ENCODE measurements at regions not wholly inside any gene's neighbourhood (a gene's known extent, or its start where the extent isn't known, plus 50 kb on each side); places are given as distances from the start of the nearest gene placed in this dataset.

- Histone ChIP-seq H3F3A (ENCODE audit: insufficient read depth, low read length, poor library complexity, severe bottlenecking) (no peaks in the 10 kb centered on the region), H3K4me3 (ENCODE audit: low read length) (no peak overlapping the region), H3K9ac (ENCODE audit: low read length) (no peak overlapping the region), H3K9me3 (ENCODE audit: low read length) (no peaks in the 10 kb centered on the region), H3K36me3 (ENCODE audit: insufficient read depth, low read length) (no peaks in the 10 kb centered on the region), H2AFZ (ENCODE audit: low read depth, low read length) (no peak overlapping the region), H3K27ac (ENCODE audit: low read length) (no peak overlapping the region), H3K27me3 (ENCODE audit: insufficient read depth, low read depth, low read length) (no peaks in the 10 kb centered on the region), H3K9me2 (ENCODE audit: insufficient read depth, low read length) (no peaks in the 10 kb centered on the region), H3K79me2 (replicated peaks; ENCODE audit: insufficient read depth, low read length) (no peaks in the 10 kb centered on the region), H4K20me1 (ENCODE audit: insufficient read depth) (no peaks in the 10 kb centered on the region), H3K4me2 (ENCODE audit: low read length) (no peak overlapping the region)
- TF ChIP-seq EZH2 (IDR thresholded peaks at IDR 0.05; ENCODE audit: borderline replicate concordance, insufficient read depth, low read length, poor library complexity, severe bottlenecking), result no peak
- TF ChIP-seq RAD21 (conservative IDR thresholded peaks at IDR 0.05), result no peak
- no peak for TF ChIP-seq TAF1 (IDR thresholded peaks at IDR 0.05; ENCODE audit: low read depth)
- no peak for TF ChIP-seq POLR2AphosphoS5 (IDR thresholded peaks at IDR 0.05)
- TF ChIP-seq SMC3 (conservative IDR thresholded peaks at IDR 0.05; ENCODE audit: poor library complexity), result no peak
- TF ChIP-seq MXI1 (conservative IDR thresholded peaks at IDR 0.05; ENCODE audit: poor library complexity, severe bottlenecking), result no peak
- TF ChIP-seq, protein P1, sequence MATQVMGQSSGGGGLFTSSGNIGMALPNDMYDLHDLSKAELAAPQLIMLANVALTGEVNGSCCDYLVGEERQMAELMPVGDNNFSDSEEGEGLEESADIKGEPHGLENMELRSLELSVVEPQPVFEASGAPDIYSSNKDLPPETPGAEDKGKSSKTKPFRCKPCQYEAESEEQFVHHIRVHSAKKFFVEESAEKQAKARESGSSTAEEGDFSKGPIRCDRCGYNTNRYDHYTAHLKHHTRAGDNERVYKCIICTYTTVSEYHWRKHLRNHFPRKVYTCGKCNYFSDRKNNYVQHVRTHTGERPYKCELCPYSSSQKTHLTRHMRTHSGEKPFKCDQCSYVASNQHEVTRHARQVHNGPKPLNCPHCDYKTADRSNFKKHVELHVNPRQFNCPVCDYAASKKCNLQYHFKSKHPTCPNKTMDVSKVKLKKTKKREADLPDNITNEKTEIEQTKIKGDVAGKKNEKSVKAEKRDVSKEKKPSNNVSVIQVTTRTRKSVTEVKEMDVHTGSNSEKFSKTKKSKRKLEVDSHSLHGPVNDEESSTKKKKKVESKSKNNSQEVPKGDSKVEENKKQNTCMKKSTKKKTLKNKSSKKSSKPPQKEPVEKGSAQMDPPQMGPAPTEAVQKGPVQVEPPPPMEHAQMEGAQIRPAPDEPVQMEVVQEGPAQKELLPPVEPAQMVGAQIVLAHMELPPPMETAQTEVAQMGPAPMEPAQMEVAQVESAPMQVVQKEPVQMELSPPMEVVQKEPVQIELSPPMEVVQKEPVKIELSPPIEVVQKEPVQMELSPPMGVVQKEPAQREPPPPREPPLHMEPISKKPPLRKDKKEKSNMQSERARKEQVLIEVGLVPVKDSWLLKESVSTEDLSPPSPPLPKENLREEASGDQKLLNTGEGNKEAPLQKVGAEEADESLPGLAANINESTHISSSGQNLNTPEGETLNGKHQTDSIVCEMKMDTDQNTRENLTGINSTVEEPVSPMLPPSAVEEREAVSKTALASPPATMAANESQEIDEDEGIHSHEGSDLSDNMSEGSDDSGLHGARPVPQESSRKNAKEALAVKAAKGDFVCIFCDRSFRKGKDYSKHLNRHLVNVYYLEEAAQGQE (IDR thresholded peaks at IDR 0.05; ENCODE audit: borderline replicate concordance), result no peak
- no peak for TF ChIP-seq EP300 (conservative IDR thresholded peaks at IDR 0.05; ENCODE audit: poor library complexity, severe bottlenecking)
- no peak for TF ChIP-seq CTCF (IDR thresholded peaks at IDR 0.05; ENCODE audit: poor library complexity, severe bottlenecking)
Measured at GRCh38 chr15:62565634-62566026, 400.5 kb upstream of the C2CD4B start.

- TF ChIP-seq RAD21 (conservative IDR thresholded peaks at IDR 0.05) (no peak), EP300 (conservative IDR thresholded peaks at IDR 0.05; ENCODE audit: poor library complexity, severe bottlenecking) (no peak), CTCF (IDR thresholded peaks at IDR 0.05; ENCODE audit: poor library complexity, severe bottlenecking) (no peak), EZH2 (IDR thresholded peaks at IDR 0.05; ENCODE audit: borderline replicate concordance, insufficient read depth, low read length, poor library complexity, severe bottlenecking) (no peak), SMC3 (conservative IDR thresholded peaks at IDR 0.05; ENCODE audit: poor library complexity) (no peak), POLR2AphosphoS5 (IDR thresholded peaks at IDR 0.05) (no peak), TAF1 (IDR thresholded peaks at IDR 0.05; ENCODE audit: low read depth) (no peak), MXI1 (conservative IDR thresholded peaks at IDR 0.05; ENCODE audit: poor library complexity, severe bottlenecking) (no peak)
- TF ChIP-seq, protein P1 (IDR thresholded peaks at IDR 0.05; ENCODE audit: borderline replicate concordance), result no peak
- H3K4me3 ChIP-seq (ENCODE audit: low read length), result no peak overlapping the region
- H3K36me3 ChIP-seq (ENCODE audit: insufficient read depth, low read length), result no peaks in the 10 kb centered on the region
- no peak overlapping the region for H3K27ac ChIP-seq (ENCODE audit: low read length)
- H4K20me1 ChIP-seq (ENCODE audit: insufficient read depth), result no peaks in the 10 kb centered on the region
- H3K79me2 ChIP-seq (replicated peaks; ENCODE audit: insufficient read depth, low read length), result no peaks in the 10 kb centered on the region
- no peaks in the 10 kb centered on the region for H3F3A ChIP-seq (ENCODE audit: insufficient read depth, low read length, poor library complexity, severe bottlenecking)
- H3K9ac ChIP-seq (ENCODE audit: low read length), result no peak overlapping the region
- H3K27me3 ChIP-seq (ENCODE audit: insufficient read depth, low read depth, low read length), result no peaks in the 10 kb centered on the region
- no peak overlapping the region for H2AFZ ChIP-seq (ENCODE audit: low read depth, low read length)
- no peak overlapping the region for H3K4me2 ChIP-seq (ENCODE audit: low read length)
- H3K9me2 ChIP-seq (ENCODE audit: insufficient read depth, low read length), result no peaks in the 10 kb centered on the region
- H3K9me3 ChIP-seq (ENCODE audit: low read length), result no peaks in the 10 kb centered on the region
Measured at GRCh38 chr15:62566248-62566647, 401.2 kb upstream of the C2CD4B start.
